ENCODE measurements at regions not wholly inside any gene's neighbourhood (a gene's known extent, or its start where the extent isn't known, plus 50 kb on each side); places are given as distances from the start of the nearest gene placed in this dataset.

DNA sequence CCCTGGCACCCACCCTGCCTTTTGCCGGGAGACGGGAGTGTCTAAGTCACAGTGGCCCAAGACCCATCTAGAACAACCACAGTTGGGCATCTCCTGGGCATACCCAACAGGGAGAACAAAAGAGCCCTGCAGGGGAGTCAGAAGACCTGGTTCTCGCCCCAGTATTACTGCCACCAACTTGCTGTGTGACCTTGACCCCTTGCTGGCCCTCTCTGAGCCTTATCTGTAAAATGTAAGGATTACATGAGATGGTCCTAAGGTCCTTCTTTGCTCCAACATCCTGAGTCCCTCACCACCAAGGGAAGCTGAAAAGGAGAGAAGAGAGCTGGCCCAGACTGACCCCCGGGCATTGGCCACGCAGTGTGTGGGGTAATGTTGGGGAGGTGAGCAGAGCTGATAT, 119.0 kb downstream of the CCT6B start:
- Mint-ChIP-seq H3K4me3 (no peak overlapping the region), H3K27me3 (no peaks in the 10 kb centered on the region), H3K36me3 (ENCODE audit: low read depth) (no peaks in the 10 kb centered on the region), H3K4me1 (ENCODE audit: low read depth) (peaks cover 18% of the 10 kb centered on the region), H3K9me3 (no peaks in the 10 kb centered on the region), H3K27ac (peak overlapping the region; percentile 34)

DNA sequence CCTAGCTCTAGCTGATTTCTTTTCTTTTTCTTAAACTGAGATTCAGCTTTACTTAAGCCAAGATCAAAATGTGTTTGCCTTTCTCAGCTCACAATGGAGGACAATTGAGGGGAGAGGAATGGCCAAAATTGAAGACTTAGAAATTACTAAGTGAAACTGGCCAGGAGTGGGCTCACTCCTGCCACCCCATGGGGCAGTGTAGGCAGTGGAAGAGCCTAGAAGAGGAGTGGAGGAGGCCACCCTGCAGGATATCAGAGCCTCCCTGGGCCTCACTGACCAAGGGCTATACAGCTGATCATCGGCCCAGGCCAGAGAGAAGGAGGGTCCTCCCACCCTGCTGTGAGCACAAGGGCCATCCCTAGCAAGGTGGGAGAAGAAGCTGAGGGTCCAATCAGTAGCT, 119.8 kb downstream of the CCT6B start:
- no peaks in the 10 kb centered on the region for H3K36me3 Mint-ChIP-seq (ENCODE audit: low read depth)
- H3K27ac Mint-ChIP-seq = no peak overlapping the region
- H3K4me1 Mint-ChIP-seq (ENCODE audit: low read depth) = peaks cover 18% of the 10 kb centered on the region
- H3K4me3 Mint-ChIP-seq = no peak overlapping the region
- H3K9me3 Mint-ChIP-seq = no peaks in the 10 kb centered on the region
- H3K27me3 Mint-ChIP-seq = no peaks in the 10 kb centered on the region

DNA sequence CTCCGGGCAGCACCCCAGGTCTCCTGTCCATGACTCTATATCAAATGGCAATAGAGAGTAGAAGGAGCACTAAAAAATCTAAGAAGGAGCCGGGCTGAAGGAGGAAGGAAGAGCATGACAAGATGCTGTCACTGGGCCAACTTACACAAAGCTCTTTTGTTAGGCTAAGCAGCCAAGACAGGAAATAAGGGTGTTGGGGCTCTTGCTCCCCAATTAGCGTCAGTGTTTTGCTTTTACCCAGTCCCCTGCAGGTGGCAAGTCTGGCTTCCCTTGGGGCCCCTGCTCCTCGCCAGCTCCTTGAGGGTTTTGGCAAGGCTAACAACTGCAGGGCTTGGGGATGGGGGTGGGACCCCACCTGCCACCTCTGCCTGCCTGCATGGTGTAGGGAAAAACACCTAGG, 120.5 kb downstream of the CCT6B start:
- Mint-ChIP-seq H3K36me3 (ENCODE audit: low read depth) (no peaks in the 10 kb centered on the region), H3K4me1 (ENCODE audit: low read depth) (peaks cover 18% of the 10 kb centered on the region), H3K27me3 (no peaks in the 10 kb centered on the region), H3K9me3 (no peaks in the 10 kb centered on the region), H3K27ac (no peak overlapping the region), H3K4me3 (no peak overlapping the region)

DNA sequence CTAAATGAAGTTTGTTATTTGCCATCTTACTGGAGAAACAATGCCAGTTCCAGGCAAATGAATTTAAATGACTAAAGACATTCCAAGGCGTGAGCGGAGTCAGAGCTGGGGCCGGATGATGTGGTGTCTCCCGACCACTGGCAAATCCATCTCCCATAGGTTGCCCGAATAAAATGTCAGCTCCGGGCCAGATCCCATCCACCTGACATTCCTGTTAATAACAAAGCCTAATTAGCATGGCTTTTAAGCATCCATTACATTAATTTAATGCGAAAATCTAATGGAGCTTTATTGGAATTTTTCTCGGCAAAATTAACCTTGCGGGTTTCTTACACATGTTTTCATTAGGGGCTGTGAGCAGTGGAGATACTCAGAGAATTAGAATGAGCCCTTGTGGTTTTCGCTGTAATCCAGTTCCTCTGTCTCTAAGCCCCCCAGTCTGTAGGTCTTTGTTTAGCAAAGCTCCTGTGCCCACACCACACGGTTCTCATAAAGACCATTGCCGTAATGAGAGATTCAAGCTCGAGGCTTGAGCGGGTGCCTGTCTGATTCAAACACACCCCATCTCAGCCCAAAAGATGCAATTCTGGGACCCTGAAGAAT, 123.3 kb downstream of the CCT6B start:
- Mint-ChIP-seq H3K4me3 (no peak overlapping the region), H3K27me3 (no peaks in the 10 kb centered on the region), H3K9me3 (no peaks in the 10 kb centered on the region), H3K27ac (no peak overlapping the region), H3K36me3 (ENCODE audit: low read depth) (no peaks in the 10 kb centered on the region), H3K4me1 (ENCODE audit: low read depth) (peaks cover 18% of the 10 kb centered on the region)

DNA sequence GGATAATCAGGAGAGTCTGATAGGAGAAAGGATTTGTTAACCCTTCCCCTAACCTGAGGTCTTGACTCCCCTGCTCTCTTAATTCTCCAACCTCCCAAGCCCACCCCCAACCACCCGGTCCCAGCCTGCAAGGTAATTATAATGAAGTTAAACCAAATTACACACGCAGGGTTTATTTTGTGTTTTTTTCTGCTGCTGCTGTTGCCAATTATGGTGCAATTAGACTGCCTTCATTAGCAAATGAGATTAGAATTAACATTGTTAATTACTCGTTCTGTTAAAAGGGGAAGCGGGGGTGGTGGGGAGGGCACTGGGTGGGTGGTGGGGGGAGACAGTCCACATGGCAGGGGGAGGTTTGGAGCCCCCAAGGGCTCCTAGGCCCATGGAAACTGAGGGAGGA, 128.9 kb downstream of the CCT6B start:
- Mint-ChIP-seq H3K27me3 (no peaks in the 10 kb centered on the region), H3K9me3 (no peaks in the 10 kb centered on the region), H3K4me3 (no peak overlapping the region), H3K36me3 (ENCODE audit: low read depth) (no peaks in the 10 kb centered on the region), H3K4me1 (ENCODE audit: low read depth) (no peaks in the 10 kb centered on the region), H3K27ac (no peak overlapping the region)

DNA sequence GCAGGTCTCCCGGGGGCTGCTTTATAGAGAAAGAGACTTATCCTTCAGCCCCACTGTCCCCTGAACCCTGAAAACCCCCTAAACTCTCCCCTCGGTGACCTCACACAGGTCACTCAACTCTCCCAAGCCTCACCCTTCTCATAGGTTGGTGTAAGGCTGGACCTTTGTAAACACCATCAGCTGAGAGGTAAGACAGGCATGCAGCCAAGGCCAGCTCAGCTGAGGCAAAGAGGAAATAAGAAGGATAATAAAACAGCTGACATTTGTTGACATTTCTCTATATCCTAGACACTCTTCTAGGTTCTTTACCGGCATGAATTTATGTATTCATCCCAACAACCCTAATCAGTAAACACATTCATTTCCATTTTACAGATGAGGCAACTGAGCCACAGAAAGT, 134.3 kb downstream of the CCT6B start:
- Mint-ChIP-seq H3K4me1 (ENCODE audit: low read depth) (no peaks in the 10 kb centered on the region), H3K27ac (no peak overlapping the region), H3K27me3 (no peaks in the 10 kb centered on the region), H3K9me3 (no peaks in the 10 kb centered on the region), H3K4me3 (no peak overlapping the region), H3K36me3 (ENCODE audit: low read depth) (no peaks in the 10 kb centered on the region)

DNA sequence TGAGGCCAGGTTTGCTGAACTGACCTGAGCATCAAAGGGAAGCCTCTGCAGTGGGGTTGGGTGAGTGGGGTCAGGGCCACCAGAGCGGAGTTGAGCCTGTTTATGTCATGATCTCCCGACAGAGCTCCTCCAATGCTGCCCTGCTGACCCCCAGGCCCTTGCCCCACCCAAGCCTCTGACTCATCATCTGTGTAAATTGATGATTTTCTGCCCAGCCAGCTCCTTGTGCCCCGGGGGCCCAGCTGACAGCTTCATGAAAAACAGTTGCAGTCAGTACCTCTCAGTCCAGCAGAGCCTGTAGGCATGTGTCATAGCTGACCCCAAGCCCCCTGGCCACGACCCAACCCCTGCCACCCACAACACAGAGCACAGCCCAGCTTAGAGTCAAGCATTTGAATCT, 134.9 kb downstream of the CCT6B start:
- Mint-ChIP-seq H3K9me3 (no peaks in the 10 kb centered on the region), H3K27me3 (peaks cover 2% of the 10 kb centered on the region), H3K4me3 (no peak overlapping the region), H3K27ac (no peak overlapping the region), H3K36me3 (ENCODE audit: low read depth) (no peaks in the 10 kb centered on the region), H3K4me1 (ENCODE audit: low read depth) (no peaks in the 10 kb centered on the region)

DNA sequence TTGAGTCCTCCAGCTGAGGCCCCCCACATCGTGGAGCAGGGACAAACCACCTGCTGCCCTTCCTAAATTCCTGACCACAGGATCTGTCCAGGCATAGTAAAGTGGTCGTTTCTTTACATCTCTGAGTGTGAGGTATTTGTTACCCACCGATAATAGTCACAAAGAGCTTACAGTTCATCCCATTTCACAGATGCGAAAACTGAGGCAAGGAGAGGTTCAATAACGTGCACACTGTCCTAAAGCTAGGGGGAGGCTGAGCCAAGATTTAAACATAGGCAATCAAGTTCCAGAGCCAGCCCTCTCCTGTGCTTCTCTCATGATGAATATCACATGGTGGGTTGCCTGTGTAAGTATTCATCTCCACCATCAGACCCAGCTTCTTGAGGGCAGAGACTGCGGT, 135.4 kb downstream of the CCT6B start:
- no peak overlapping the region for H3K27ac Mint-ChIP-seq
- H3K36me3 Mint-ChIP-seq (ENCODE audit: low read depth) = no peaks in the 10 kb centered on the region
- no peaks in the 10 kb centered on the region for H3K9me3 Mint-ChIP-seq
- H3K4me3 Mint-ChIP-seq = no peak overlapping the region
- no peaks in the 10 kb centered on the region for H3K4me1 Mint-ChIP-seq (ENCODE audit: low read depth)
- H3K27me3 Mint-ChIP-seq = peaks cover 5% of the 10 kb centered on the region

DNA sequence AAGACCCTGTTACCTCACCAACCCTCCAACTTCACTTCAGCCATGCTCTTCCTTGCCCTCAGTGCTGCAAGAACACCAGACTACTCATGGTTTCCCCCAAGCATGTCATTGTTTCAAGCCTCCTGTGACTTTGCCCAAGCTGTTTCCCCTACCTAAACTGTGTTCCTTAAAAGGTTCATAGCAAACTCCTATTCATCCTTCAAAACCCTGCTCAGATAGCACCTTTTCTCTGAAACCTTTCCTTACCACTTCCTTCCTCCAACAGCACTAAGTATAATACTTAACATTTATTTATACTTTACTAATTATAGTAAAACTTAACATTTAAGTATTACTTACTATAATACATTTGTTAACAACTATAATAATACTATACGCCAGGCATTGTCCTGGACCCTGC, 136.2 kb downstream of the CCT6B start:
- H3K27ac Mint-ChIP-seq = no peak overlapping the region
- H3K36me3 Mint-ChIP-seq (ENCODE audit: low read depth) = no peaks in the 10 kb centered on the region
- H3K4me1 Mint-ChIP-seq (ENCODE audit: low read depth) = no peaks in the 10 kb centered on the region
- H3K4me3 Mint-ChIP-seq = no peak overlapping the region
- no peaks in the 10 kb centered on the region for H3K9me3 Mint-ChIP-seq
- peaks cover 8% of the 10 kb centered on the region for H3K27me3 Mint-ChIP-seq

DNA sequence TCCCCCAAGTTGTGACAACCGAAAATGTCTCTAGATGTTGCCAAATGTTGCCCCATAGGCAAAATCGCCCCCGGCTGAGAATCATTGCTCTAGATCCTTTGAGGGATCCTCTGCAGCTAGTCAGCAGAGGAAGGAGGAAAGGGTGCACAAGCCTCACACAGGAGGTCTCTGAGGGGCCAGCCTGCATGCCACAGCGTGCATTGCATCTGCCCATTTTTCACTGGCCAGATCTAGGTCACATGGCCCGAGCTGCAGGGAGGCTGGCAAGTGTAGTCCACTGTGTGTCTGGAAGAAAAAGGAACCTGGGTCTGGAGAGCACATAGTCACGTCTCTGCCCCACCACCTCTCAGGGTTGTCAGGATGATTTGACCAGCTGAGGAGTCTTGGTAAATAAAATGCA, 138.2 kb downstream of the CCT6B start:
- H3K36me3 Mint-ChIP-seq (ENCODE audit: low read depth) = no peaks in the 10 kb centered on the region
- H3K4me1 Mint-ChIP-seq (ENCODE audit: low read depth) = no peaks in the 10 kb centered on the region
- H3K27me3 Mint-ChIP-seq = peaks cover 10% of the 10 kb centered on the region
- H3K4me3 Mint-ChIP-seq = no peak overlapping the region
- H3K9me3 Mint-ChIP-seq = no peaks in the 10 kb centered on the region
- H3K27ac Mint-ChIP-seq = no peak overlapping the region

DNA sequence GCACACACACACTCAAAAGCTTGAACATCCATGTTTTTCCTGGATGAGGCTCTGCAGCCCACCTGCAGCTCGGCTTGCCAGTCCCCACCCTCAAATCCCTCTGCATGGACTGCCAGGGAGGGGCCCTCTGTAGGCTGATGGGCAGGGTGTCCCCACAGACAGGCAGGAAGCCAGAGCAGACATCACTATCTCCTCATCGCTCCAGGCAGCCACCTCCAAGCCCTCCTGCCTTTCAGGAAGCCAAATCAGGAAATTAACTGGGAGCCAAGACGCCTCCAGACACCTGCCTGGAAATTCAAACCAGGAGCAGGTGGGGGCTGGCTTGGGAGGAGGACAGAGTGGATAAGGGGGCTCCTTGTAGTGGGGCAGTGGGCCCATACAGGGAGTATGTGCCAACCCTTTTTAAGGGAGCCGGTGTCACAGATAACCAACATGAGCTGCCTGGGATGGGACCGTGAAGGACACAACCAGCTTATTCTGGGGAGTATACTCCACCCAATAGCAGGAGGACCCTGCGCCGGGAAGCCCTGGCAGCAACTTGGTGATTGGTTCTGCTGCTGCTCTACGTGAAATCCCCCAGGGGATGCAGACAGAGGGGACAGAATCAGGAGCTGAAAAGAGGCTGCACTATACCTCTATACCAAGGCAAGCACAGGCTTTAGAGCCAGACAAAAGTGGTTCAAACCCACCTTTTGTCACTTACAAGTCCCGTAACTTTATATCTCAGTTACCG, 139.1 kb downstream of the CCT6B start:
- no peaks in the 10 kb centered on the region for H3K4me1 Mint-ChIP-seq (ENCODE audit: low read depth)
- H3K9me3 Mint-ChIP-seq = no peaks in the 10 kb centered on the region
- H3K36me3 Mint-ChIP-seq (ENCODE audit: low read depth) = no peaks in the 10 kb centered on the region
- H3K27ac Mint-ChIP-seq = no peak overlapping the region
- H3K4me3 Mint-ChIP-seq = no peak overlapping the region
- H3K27me3 Mint-ChIP-seq = peaks cover 10% of the 10 kb centered on the region

DNA sequence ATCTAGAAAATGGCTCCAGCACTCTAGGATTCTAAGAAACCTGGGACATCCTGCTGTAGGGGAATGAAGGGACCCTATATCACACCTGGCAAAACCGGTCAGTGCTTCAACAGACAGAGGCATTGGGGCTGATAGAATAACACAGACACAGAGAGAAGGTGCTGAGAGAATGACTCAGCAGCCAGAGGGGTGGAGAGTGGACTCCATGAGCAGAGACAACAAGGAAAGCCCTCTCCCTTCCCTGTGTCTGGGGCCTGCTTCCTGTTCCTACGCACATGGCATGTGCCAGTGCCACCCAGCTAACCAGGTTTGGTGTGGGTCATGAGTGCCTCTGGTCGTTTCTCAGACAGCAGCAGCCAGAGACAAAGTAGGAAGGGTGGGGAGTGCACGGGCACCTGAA, 140.3 kb downstream of the CCT6B start:
- Mint-ChIP-seq H3K27ac (no peak overlapping the region), H3K36me3 (ENCODE audit: low read depth) (no peaks in the 10 kb centered on the region), H3K4me3 (no peak overlapping the region), H3K4me1 (ENCODE audit: low read depth) (no peaks in the 10 kb centered on the region), H3K27me3 (peaks cover 10% of the 10 kb centered on the region), H3K9me3 (no peaks in the 10 kb centered on the region)

DNA sequence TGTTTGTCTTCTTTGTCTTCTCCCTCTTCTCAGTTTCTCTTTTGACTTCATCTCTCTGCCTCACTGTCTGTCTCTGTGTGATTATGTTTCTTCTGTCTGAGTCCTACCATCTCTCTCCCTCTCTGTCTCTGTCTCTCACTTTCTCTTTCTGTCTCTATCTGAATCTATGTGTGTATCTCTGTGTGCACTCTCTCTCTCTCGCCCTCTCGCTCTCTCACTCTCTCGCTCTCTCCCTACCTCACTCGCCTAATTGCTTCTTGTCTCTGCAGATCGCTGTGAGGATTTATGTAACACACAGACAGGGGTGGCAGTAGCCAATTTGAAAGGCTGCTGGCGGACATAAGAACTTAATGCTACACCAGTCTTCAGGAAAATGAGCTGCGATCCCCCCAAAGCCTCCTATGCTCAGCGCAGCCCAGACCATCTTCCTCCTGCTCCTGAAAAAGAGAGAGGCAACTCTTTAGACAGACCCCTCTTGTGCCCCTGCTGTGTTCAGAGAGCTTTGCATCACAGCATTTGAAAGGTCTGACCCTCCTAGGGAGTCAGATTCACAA, 140.9 kb downstream of the CCT6B start:
- H3K4me1 Mint-ChIP-seq (ENCODE audit: low read depth) = no peaks in the 10 kb centered on the region
- no peak overlapping the region for H3K4me3 Mint-ChIP-seq
- no peaks in the 10 kb centered on the region for H3K9me3 Mint-ChIP-seq
- H3K36me3 Mint-ChIP-seq (ENCODE audit: low read depth) = no peaks in the 10 kb centered on the region
- H3K27ac Mint-ChIP-seq = peak overlapping the region; percentile 22
- peaks cover 10% of the 10 kb centered on the region for H3K27me3 Mint-ChIP-seq

DNA sequence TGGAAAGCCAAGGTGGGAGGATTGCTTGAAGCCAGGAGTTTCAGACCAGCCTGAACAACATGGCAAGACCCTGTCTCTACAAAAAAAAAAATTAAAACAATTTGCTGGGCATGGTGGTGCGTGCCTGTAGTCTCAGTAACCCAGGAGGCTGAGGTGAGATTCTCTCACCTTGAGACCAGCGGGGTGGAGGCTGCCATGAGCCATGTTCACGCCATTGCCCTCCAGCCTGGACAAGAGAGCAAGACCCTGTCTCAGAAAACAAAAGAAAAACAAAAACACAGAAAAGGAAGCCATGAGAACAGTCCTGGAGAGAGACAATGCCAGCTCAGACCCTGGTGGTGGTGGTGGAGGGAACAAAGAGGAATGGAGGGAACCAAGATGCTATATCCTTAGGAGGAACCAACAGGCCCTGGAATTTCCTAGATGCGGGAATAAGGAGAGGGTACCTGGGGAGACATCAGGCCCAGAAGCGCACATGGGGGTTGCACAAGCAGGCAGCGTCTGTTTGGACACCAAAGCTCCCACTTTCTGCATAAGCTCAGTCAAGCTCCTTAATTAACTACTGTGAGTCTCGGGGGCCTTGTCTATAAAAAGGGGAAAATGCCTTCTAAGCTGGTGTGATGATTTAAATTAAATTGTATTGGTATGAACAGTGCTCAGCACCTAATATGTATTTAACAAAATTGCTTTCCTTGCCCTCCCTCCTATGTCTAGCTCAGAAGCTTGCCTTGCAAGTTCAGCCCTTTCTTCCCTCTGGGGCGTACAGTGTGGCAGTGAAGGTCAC, 143.8 kb downstream of the CCT6B start:
- Mint-ChIP-seq H3K27me3 (peaks cover 10% of the 10 kb centered on the region), H3K4me1 (ENCODE audit: low read depth) (no peaks in the 10 kb centered on the region), H3K36me3 (ENCODE audit: low read depth) (no peaks in the 10 kb centered on the region), H3K27ac (no peak overlapping the region), H3K9me3 (no peaks in the 10 kb centered on the region), H3K4me3 (no peak overlapping the region)

DNA sequence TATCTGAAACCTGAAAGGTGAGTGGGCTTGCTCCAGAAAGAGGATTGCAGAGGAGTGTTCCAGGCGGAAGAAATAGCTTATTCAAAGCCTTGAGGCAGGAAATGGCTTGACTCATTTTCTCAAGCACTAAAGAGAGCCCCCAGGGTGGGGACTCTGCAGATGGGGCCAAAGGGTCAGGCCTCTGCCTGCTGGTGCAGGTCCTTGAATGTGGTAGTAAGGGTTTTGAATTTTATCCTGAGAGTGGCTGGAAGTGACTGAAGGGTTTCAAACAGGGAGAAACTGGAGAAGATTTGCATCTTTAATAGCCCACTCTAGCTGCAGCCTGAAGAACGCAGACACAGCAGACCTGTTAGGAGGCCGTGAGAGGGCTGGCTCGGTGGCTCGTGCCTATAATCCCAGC, 144.4 kb downstream of the CCT6B start:
- no peak overlapping the region for H3K4me3 Mint-ChIP-seq
- H3K27me3 Mint-ChIP-seq = peaks cover 10% of the 10 kb centered on the region
- no peaks in the 10 kb centered on the region for H3K36me3 Mint-ChIP-seq (ENCODE audit: low read depth)
- no peaks in the 10 kb centered on the region for H3K9me3 Mint-ChIP-seq
- H3K27ac Mint-ChIP-seq = no peak overlapping the region
- H3K4me1 Mint-ChIP-seq (ENCODE audit: low read depth) = no peaks in the 10 kb centered on the region
